Gastroesophageal sphincter (tissue), 3 donors: ENCODE measurements at regions not wholly inside any gene's neighbourhood (a gene's known extent, or its start where the extent isn't known, plus 50 kb on each side); places are given as distances from the start of the nearest gene placed in this dataset.
A peak's percentile ranks its signal among the peaks of the same experiment; 100 is the strongest.

Source experiments
- CTCF ChIP-seq, 4 experiments: fragments of 200-600 bp in 2 of 4; fragments of 450-650 bp in 2 of 4; sonication (generic) in 1 of 4; IDR thresholded peaks; one replicate each; pipeline ENCODE4 v1.5.1; 2017 to 2019; ENCODE audit warnings: antibody characterized with exemption in 4 of 4, mild to moderate bottlenecking in 2 of 4, moderate library complexity in 2 of 4
- EP300 ChIP-seq: sonication (generic); formaldehyde crosslinking; IDR thresholded peaks from one replicate; pipeline ENCODE4 v1.6.1; 2017; ENCODE audit warnings: antibody characterized with exemption, mild to moderate bottlenecking
- POLR2A ChIP-seq, 2 donors: fragments of 450-650 bp; IDR thresholded peaks; one replicate each; pipeline ENCODE4 v1.6.1; 2017; ENCODE audit warnings: antibody characterized with exemption in 2 of 2, mild to moderate bottlenecking in 2 of 2, moderate library complexity in 1 of 2
- POLR2AphosphoS5 ChIP-seq: sonication (generic); formaldehyde crosslinking; IDR thresholded peaks from one replicate; pipeline ENCODE4 v1.6.1; 2017; ENCODE audit warnings: antibody characterized with exemption

DNA sequence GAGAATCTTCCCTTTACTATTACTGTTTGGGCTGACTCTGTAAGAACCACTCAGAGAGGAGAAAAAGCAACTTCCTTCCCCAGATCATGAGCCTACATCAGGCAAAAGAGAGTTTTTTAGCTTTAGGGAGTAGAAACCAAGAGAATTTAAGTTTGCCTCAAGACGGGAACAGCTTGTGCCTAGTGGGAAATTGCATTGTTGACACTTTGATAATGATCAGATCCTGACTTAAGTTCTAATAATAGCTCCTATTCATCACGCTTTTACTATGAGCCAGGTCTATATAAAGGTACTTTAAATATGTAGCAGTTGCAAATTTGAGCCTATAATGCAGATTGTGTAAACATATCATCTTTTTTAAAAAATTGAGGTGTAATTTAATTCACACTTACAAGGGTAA is 298.2 kb downstream of the MAN2A1 start:
- TF ChIP-seq POLR2A (IDR thresholded peaks at IDR 0.05) (no peak), CTCF (IDR thresholded peaks at IDR 0.05) (no peak), EP300 (no peak), POLR2AphosphoS5 (peak; percentile 79)
